ENCODE measurements at regions not wholly inside any gene's neighbourhood (a gene's known extent, or its start where the extent isn't known, plus 50 kb on each side); places are given as distances from the start of the nearest gene placed in this dataset.

DNA sequence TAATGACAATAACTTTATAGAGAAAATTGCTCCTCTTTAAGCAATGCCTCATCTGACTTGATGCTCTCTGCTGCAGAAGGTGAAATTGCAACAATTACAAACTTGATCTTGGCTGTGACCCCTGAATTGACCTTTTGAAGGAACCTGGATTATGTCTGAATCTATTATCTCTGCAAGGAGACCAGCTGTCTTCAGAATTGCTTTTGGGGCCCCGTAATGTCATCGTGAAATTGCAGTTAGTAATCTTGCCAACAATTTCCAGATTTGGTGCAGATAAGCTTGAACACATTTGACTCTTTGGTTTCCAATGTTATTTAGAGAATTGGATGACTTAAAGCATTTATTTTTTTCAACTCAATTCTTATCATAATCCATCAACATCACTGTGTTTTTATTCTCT, 520.6 kb downstream of the CCSER2 start:
- TF ChIP-seq POLR2A (IDR thresholded peaks at IDR 0.05) (no peak), EP300 (IDR thresholded peaks at IDR 0.05) (no peak)
- TF ChIP-seq, protein P1, sequence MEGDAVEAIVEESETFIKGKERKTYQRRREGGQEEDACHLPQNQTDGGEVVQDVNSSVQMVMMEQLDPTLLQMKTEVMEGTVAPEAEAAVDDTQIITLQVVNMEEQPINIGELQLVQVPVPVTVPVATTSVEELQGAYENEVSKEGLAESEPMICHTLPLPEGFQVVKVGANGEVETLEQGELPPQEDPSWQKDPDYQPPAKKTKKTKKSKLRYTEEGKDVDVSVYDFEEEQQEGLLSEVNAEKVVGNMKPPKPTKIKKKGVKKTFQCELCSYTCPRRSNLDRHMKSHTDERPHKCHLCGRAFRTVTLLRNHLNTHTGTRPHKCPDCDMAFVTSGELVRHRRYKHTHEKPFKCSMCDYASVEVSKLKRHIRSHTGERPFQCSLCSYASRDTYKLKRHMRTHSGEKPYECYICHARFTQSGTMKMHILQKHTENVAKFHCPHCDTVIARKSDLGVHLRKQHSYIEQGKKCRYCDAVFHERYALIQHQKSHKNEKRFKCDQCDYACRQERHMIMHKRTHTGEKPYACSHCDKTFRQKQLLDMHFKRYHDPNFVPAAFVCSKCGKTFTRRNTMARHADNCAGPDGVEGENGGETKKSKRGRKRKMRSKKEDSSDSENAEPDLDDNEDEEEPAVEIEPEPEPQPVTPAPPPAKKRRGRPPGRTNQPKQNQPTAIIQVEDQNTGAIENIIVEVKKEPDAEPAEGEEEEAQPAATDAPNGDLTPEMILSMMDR (IDR thresholded peaks at IDR 0.05) = no peak
